Liver (tissue), 8 donors: ENCODE measurements at regions not wholly inside any gene's neighbourhood (a gene's known extent, or its start where the extent isn't known, plus 50 kb on each side); places are given as distances from the start of the nearest gene placed in this dataset.

ENCODE experiments used
- DNase-seq: peaks from one replicate; pipeline ENCODE4 v3.0.0-alpha.2; 2017; ENCODE audit warnings: low spot score
- H3K27ac ChIP-seq, 2 donors: one replicate each; pipeline ENCODE4 v1.7.0; 2013; ENCODE audit warnings: inconsistent platforms in 2 of 2, low read length in 2 of 2, control low read depth in 1 of 2, low read depth in 1 of 2, mild to moderate bottlenecking in 1 of 2
- H3K27me3 ChIP-seq, 4 donors: one replicate each; pipeline versions ENCODE4 v1.6.1 to v1.7.0; 2013; ENCODE audit warnings: low read length in 3 of 4, inconsistent platforms in 1 of 4, mild to moderate bottlenecking in 1 of 4, moderate library complexity in 1 of 4; ENCODE audit not compliant: control insufficient read depth in 4 of 4, insufficient read depth in 4 of 4
- H3K36me3 ChIP-seq, 4 donors: one replicate each; pipeline versions ENCODE4 v1.6.1 to v1.7.0; 2013; ENCODE audit warnings: low read length in 3 of 4, mild to moderate bottlenecking in 3 of 4, low read depth in 1 of 4, moderate library complexity in 1 of 4; ENCODE audit not compliant: control insufficient read depth in 4 of 4, insufficient read depth in 3 of 4
- H3K4me1 ChIP-seq, 4 donors: one replicate each; pipeline versions ENCODE4 v1.6.1 to v1.7.0; 2013; ENCODE audit warnings: low read length in 3 of 4, mild to moderate bottlenecking in 3 of 4, moderate library complexity in 1 of 4; ENCODE audit not compliant: control insufficient read depth in 4 of 4, insufficient read depth in 4 of 4
- H3K4me3 ChIP-seq, 3 donors: one replicate each; pipeline versions ENCODE4 v1.6.1 to v1.7.0; 2013; ENCODE audit warnings: low read length in 3 of 3, control low read depth in 1 of 3, low read depth in 1 of 3, mild to moderate bottlenecking in 1 of 3
- H3K9ac ChIP-seq, 2 donors: one replicate each; pipeline ENCODE4 v1.7.0; 2013; ENCODE audit warnings: low read length in 2 of 2, mild to moderate bottlenecking in 2 of 2, moderate library complexity in 2 of 2, control low read depth in 1 of 2, low read depth in 1 of 2
- H3K9me3 ChIP-seq, 4 donors: one replicate each; pipeline versions ENCODE4 v1.6.1 to v1.7.0; 2013; ENCODE audit warnings: low read length in 3 of 4; ENCODE audit not compliant: control insufficient read depth in 4 of 4
- EGR1 ChIP-seq, 2 donors: IDR thresholded peaks; 2 replicates each; pipeline ENCODE4 v1.6.1; 2016 to 2018; ENCODE audit warnings: antibody characterized with exemption in 2 of 2, low read depth in 2 of 2
- FOXA1 ChIP-seq: IDR thresholded peaks from 2 replicates; pipeline ENCODE4 v1.6.1; 2016; ENCODE audit warnings: antibody characterized with exemption
- FOXA2 ChIP-seq: IDR thresholded peaks from 2 replicates; pipeline ENCODE4 v1.6.1; 2016; ENCODE audit warnings: antibody characterized with exemption
- GABPA ChIP-seq, 2 donors: IDR thresholded peaks in 1 of 2; conservative IDR thresholded peaks in 1 of 2; 2 replicates each; pipeline ENCODE4 v1.6.1; 2016; ENCODE audit warnings: antibody characterized with exemption in 2 of 2, mild to moderate bottlenecking in 1 of 2, moderate library complexity in 1 of 2
- HNF4A ChIP-seq, 2 donors: conservative IDR thresholded peaks; 2 replicates each; pipeline ENCODE4 v1.6.1; 2016; ENCODE audit warnings: antibody characterized with exemption in 2 of 2, mild to moderate bottlenecking in 2 of 2
- HNF4G ChIP-seq: IDR thresholded peaks from 2 replicates; pipeline ENCODE4 v1.6.1; 2016; ENCODE audit warnings: antibody characterized with exemption
- JUND ChIP-seq, 2 donors: IDR thresholded peaks; 2 replicates each; pipeline ENCODE4 v1.6.1; 2016; ENCODE audit warnings: antibody characterized with exemption in 2 of 2
- NR2F2 ChIP-seq: IDR thresholded peaks from 2 replicates; pipeline ENCODE4 v1.6.1; 2016; ENCODE audit warnings: antibody characterized with exemption
- RAD21 ChIP-seq, 2 donors: IDR thresholded peaks; 2 replicates each; pipeline ENCODE4 v1.6.1; 2016; ENCODE audit warnings: antibody characterized with exemption in 2 of 2, mild to moderate bottlenecking in 2 of 2
- RXRA ChIP-seq, 2 donors: IDR thresholded peaks; 2 replicates each; pipeline ENCODE4 v1.6.1; 2017 to 2018; ENCODE audit warnings: antibody characterized with exemption in 2 of 2, mild to moderate bottlenecking in 1 of 2
- SP1 ChIP-seq: IDR thresholded peaks from 2 replicates; pipeline ENCODE4 v1.6.1; 2018; ENCODE audit warnings: antibody characterized with exemption, mild to moderate bottlenecking
- TAF1 ChIP-seq: conservative IDR thresholded peaks from 2 replicates; pipeline ENCODE4 v1.6.1; 2016; ENCODE audit warnings: antibody characterized with exemption, mild to moderate bottlenecking
- YY1 ChIP-seq: IDR thresholded peaks from 2 replicates; pipeline ENCODE4 v1.6.1; 2016; ENCODE audit warnings: antibody characterized with exemption, mild to moderate bottlenecking
- WGBS: extraction: QIAGEN DNeasy Blood & Tissue Kit; methylation state at CpG from one replicate; pipeline ENCODE4 v1.1.7; 2013; 5-methylcytosine and 5-hydroxymethylcytosine counted together
- TF ChIP-seq, protein P1 (sequence below): IDR thresholded peaks from 2 replicates; pipeline ENCODE4 v1.6.1; 2016; ENCODE audit warnings: antibody characterized with exemption
- TF ChIP-seq, protein P2 (sequence below): IDR thresholded peaks from 2 replicates; pipeline ENCODE4 v1.6.1; 2016; ENCODE audit warnings: antibody characterized with exemption
- TF ChIP-seq, protein P3 (sequence below): IDR thresholded peaks from 2 replicates; pipeline ENCODE4 v1.6.1; 2016; ENCODE audit warnings: antibody characterized with exemption, mild to moderate bottlenecking
- TF ChIP-seq, protein P4 (sequence below): fragments of 150-350 bp; IDR thresholded peaks from 2 replicates; pipeline ENCODE4 v1.5.1; 2017; ENCODE audit warnings: improper control_type of control experiment, low read depth, low read length; ENCODE audit not compliant: missing input control
- TF ChIP-seq, protein P5 (sequence below): IDR thresholded peaks from 2 replicates; pipeline ENCODE4 v1.6.1; 2016; ENCODE audit warnings: antibody characterized with exemption
- donor health status: healthy.
- donor health status: healthy.
- donor health status: healthy.
- donor health status: healthy.
- donor health status: healthy.

DNA sequence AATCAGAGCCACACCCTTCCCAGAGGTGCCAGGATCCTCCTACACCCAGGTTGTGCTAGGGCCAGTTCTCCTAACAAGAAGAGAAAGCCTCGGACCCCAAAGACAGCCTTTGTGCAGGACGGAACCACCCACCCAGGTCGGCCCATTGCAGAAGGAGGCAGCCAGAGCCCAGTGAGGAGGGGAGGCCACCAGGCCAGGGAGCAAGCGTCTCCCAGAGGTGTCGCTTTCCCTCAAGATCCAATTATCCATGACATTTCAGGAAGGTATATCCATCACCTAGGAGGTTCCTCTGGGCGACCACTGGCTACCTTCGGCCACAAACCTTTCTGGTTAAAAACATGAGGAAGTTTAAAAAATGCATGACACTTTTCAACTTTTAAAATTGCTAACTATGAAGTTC, 87.4 kb upstream of the THBS2 start:
- TF ChIP-seq, protein P1, sequence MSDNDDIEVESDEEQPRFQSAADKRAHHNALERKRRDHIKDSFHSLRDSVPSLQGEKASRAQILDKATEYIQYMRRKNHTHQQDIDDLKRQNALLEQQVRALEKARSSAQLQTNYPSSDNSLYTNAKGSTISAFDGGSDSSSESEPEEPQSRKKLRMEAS, result no peak
- TF ChIP-seq RXRA (IDR thresholded peaks at IDR 0.05) (no peak), EGR1 (IDR thresholded peaks at IDR 0.05; ENCODE audit: low read depth in 2 of 2) (no peak), RAD21 (IDR thresholded peaks at IDR 0.05) (no peak), SP1 (no peak), HNF4A (conservative IDR thresholded peaks at IDR 0.05) (no peak), HNF4G (no peak), GABPA (IDR thresholded peaks at IDR 0.05 in 1 of 2, conservative IDR thresholded peaks at IDR 0.05 in 1 of 2) (no peak), JUND (IDR thresholded peaks at IDR 0.05) (no peak), FOXA2 (no peak), NR2F2 (no peak), FOXA1 (no peak), YY1 (no peak), TAF1 (no peak)
- TF ChIP-seq, protein P2, sequence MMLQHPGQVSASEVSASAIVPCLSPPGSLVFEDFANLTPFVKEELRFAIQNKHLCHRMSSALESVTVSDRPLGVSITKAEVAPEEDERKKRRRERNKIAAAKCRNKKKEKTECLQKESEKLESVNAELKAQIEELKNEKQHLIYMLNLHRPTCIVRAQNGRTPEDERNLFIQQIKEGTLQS, result no peak
- TF ChIP-seq, protein P3, sequence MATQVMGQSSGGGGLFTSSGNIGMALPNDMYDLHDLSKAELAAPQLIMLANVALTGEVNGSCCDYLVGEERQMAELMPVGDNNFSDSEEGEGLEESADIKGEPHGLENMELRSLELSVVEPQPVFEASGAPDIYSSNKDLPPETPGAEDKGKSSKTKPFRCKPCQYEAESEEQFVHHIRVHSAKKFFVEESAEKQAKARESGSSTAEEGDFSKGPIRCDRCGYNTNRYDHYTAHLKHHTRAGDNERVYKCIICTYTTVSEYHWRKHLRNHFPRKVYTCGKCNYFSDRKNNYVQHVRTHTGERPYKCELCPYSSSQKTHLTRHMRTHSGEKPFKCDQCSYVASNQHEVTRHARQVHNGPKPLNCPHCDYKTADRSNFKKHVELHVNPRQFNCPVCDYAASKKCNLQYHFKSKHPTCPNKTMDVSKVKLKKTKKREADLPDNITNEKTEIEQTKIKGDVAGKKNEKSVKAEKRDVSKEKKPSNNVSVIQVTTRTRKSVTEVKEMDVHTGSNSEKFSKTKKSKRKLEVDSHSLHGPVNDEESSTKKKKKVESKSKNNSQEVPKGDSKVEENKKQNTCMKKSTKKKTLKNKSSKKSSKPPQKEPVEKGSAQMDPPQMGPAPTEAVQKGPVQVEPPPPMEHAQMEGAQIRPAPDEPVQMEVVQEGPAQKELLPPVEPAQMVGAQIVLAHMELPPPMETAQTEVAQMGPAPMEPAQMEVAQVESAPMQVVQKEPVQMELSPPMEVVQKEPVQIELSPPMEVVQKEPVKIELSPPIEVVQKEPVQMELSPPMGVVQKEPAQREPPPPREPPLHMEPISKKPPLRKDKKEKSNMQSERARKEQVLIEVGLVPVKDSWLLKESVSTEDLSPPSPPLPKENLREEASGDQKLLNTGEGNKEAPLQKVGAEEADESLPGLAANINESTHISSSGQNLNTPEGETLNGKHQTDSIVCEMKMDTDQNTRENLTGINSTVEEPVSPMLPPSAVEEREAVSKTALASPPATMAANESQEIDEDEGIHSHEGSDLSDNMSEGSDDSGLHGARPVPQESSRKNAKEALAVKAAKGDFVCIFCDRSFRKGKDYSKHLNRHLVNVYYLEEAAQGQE, result no peak
- TF ChIP-seq, protein P4, sequence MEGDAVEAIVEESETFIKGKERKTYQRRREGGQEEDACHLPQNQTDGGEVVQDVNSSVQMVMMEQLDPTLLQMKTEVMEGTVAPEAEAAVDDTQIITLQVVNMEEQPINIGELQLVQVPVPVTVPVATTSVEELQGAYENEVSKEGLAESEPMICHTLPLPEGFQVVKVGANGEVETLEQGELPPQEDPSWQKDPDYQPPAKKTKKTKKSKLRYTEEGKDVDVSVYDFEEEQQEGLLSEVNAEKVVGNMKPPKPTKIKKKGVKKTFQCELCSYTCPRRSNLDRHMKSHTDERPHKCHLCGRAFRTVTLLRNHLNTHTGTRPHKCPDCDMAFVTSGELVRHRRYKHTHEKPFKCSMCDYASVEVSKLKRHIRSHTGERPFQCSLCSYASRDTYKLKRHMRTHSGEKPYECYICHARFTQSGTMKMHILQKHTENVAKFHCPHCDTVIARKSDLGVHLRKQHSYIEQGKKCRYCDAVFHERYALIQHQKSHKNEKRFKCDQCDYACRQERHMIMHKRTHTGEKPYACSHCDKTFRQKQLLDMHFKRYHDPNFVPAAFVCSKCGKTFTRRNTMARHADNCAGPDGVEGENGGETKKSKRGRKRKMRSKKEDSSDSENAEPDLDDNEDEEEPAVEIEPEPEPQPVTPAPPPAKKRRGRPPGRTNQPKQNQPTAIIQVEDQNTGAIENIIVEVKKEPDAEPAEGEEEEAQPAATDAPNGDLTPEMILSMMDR, result no peak
- TF ChIP-seq, protein P5, sequence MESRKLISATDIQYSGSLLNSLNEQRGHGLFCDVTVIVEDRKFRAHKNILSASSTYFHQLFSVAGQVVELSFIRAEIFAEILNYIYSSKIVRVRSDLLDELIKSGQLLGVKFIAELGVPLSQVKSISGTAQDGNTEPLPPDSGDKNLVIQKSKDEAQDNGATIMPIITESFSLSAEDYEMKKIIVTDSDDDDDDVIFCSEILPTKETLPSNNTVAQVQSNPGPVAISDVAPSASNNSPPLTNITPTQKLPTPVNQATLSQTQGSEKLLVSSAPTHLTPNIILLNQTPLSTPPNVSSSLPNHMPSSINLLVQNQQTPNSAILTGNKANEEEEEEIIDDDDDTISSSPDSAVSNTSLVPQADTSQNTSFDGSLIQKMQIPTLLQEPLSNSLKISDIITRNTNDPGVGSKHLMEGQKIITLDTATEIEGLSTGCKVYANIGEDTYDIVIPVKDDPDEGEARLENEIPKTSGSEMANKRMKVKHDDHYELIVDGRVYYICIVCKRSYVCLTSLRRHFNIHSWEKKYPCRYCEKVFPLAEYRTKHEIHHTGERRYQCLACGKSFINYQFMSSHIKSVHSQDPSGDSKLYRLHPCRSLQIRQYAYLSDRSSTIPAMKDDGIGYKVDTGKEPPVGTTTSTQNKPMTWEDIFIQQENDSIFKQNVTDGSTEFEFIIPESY, result no peak
- Histone ChIP-seq H3K9ac (no peak overlapping the region), H3K36me3 (no peaks in the 10 kb centered on the region), H3K9me3 (peaks cover 0 to 4% (median 0%) of the 10 kb centered on the region in 4 donors), H3K27ac (no peak overlapping the region), H3K27me3 (peaks cover 0 to 2% (median 0%) of the 10 kb centered on the region in 4 donors), H3K4me1 (no peaks in the 10 kb centered on the region), H3K4me3 (no peak overlapping the region)
- DNase-seq, result no peak
- WGBS, result 92% methylated on average over 7 of the region's 7 CpGs
